Muscle of arm (tissue), 1 donor: ENCODE measurements at regions not wholly inside any gene's neighbourhood (a gene's known extent, or its start where the extent isn't known, plus 50 kb on each side); places are given as distances from the start of the nearest gene placed in this dataset.
A peak's percentile ranks its signal among the peaks of the same experiment; 100 is the strongest.

Source experiments
- DNase-seq: peaks from one replicate; pipeline ENCODE4 v3.0.0-alpha.2; 2013

DNA sequence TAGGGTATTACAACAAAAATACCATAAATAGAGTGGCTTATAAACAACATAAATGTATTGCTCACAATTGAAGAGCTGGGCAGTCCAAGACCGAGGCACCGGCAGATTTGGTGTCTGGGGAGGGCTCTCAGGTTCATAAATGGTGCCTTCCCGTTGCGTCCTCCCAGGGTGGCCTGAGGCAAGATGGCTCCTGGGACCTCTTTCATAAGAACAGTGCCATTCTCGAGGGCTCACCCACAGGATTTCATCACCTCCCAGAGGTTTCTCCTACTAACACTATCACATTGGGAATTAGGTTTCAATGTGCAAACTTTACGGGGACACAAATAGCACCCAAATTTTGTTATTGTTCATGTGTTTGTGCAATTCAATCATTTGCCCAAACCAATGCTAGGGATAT, 793.5 kb upstream of the HS6ST1 start:
- no peak for DNase-seq

GRCh38 chr2:129113776-129114175, 795.1 kb upstream of the HS6ST1 start:
- DNase-seq = no peak

- peak; percentile 8 for DNase-seq
These were observed 798.8 kb upstream of the HS6ST1 start for GRCh38 chr2:129117434-129117833.

- DNase-seq = no peak
These were observed 799.6 kb upstream of the HS6ST1 start for GRCh38 chr2:129118296-129118695.

DNA sequence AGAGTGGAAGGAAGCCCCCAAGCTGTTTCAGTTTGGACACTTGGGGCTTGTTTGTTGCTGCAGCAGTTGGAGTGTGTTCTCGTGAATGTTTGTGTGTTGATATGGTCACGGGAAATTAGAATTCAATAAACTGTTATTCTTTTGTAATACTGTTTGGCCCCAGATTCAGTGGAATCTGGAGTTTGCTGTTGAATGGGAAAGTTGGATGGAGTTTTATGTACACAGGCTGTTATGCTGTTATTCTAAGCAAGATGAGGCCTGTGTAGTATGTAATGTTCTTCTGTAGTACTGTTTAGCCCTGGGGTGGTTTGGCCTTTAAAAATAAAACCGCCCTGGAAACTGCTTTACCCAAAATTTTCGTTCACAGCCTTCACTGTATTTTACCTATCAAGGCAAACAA, 810.4 kb upstream of the HS6ST1 start:
- no peak for DNase-seq

DNA sequence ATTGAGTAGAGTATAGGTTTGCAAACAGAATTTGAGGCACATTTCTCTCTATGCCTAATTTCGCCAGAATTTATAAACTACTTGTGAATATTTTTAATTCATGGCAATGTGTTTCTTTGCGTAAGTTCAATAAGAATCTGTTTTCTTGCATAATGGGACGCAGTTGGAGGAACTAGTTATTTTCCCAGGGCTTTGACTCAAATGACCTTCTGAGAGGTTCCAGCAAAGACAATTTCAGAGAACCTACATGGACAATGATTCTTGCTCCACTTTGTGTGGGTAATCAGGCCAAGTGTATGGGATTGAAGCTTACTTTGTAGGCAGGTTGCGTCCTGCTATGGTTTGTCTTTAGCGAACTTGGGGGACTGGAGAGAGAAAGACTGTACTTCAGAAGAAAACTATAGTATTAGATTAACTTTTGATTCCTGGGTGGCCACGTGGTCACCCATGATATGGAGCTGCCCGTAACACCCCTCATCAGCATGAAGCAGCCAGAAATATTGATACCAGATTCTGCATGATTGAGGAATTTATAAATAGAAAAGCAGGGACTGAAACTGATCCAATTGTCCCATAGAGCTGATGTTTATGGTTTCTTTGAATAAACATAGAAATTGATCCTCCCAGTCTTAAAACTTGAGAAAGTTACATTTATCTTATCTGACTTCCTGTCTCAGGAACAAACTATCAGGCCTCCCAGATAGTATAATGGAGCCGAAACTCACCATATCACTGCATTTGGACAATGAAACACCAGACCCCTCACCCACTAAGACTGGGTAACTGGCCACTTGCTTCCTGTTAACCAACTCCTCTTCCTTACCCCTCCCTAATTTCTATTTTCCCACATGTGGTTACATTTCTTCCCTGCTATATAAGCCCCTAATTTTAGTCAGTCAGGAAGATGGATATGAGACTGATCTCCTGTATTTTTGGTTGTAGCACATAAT, 815.3 kb upstream of the HS6ST1 start:
- no peak for DNase-seq

- no peak for DNase-seq
These were observed 816.3 kb upstream of the HS6ST1 start for GRCh38 chr2:129135017-129135416.

GRCh38 chr2:129139380-129139779, 820.7 kb upstream of the HS6ST1 start:
- no peak for DNase-seq

DNA sequence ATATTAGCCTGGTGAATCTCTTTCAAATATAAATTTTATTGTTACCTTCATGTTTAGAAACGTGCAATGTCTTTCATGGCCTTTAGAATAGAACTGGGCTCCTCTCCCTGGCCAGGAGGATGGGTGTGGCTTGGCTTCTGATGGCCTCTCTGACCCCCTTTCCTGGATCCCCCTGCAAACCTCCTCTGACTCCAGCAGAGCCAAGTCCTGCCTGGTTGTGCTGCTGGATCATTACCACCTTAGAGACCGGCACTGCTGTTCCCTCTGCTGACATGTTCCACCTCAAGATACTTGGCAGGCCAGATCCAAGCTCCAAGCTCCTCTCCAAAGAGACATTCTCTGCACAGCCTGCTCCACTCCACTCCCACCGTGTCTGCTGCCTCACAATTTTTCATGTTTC, 823.8 kb upstream of the HS6ST1 start:
- DNase-seq = no peak

DNA sequence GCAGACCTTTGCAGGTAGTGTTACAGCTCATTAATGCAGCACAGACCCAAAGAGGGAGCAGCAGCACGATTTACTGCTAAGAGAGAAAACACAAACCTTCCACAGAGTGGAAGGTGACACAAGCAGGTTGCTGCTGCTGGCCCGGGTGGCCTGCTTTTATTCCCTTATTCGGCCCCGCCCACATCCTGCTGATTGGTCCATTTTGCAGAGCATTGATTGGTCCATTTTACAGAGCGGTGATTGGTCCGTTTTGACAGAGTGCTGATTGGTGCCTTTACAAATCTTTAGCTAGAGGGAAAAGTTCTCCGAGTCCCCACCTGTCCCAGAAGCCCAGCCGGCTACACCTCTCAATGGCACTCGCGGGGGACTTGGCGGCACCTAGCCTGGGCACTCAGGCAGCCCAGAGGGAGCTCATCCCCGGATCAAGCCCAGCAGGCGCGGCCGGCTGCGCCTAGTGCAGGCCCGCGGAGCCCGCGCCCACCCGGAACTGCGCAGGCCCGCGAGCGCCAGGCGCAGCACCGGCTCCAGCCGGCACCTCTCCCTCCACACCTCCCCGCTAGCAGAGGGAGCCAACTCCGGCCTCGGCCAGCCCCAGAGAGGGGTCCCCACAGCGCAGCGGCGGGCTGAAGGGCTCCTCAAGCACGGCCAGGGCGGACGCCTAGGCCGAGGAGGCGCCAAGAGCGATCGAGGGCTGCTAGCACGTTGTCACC, 825.6 kb upstream of the HS6ST1 start:
- no peak for DNase-seq

- DNase-seq = no peak
These were observed 827.0 kb upstream of the RAB6C start for GRCh38 chr2:129152514-129152913.

GRCh38 chr2:129160879-129161278, 818.6 kb upstream of the RAB6C start:
- DNase-seq = no peak

GRCh38 chr2:129164220-129164949, 815.1 kb upstream of the RAB6C start:
- DNase-seq = no peak

- peak; percentile 22 for DNase-seq
These were observed 814.5 kb upstream of the RAB6C start for GRCh38 chr2:129165006-129165405.

GRCh38 chr2:129167456-129167855, 812.0 kb upstream of the RAB6C start:
- no peak for DNase-seq

DNA sequence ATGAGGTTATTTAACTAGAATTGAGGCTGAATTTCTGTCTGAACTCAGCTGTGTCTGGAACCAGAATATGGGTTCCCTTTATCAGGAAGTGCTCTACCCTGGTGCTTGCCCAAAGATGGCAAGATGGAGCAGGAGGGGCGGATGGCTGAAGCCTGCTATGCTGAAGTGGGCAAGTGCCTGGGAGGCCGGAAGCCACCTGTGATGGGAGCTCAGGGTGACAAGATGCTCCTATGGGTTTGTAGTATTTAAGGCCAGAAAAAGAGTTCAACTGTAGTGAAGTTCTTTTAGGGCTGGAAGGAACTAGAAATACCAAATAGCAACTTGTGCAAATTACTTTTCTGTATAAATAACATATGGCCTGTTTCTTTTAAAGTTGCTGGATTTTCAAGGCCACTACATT, 808.9 kb upstream of the RAB6C start:
- no peak for DNase-seq

- no peak for DNase-seq
These were observed 805.3 kb upstream of the RAB6C start for GRCh38 chr2:129174143-129174542.

- no peak for DNase-seq
These were observed 804.4 kb upstream of the RAB6C start for GRCh38 chr2:129175051-129175450.

DNA sequence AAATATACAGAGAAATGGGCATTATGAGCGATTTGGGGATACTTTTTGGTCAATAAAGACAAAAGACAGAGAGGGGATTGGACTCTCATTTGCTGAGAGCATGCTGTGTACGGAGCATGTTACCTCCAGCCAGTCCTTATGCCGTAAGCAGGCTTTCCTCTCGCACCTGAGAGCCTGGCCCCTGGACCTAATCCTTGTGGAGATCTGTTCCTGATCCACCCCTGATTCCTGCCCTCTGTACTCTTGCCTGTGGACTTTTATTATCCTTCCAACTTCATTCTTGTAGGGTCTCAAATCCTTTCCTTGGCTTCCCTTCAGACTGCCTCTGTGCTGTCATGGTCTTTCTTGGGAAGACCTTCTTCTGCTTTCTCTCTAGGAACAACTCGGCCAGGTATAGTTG, 803.1 kb upstream of the RAB6C start:
- no peak for DNase-seq

- no peak for DNase-seq
These were observed 801.1 kb upstream of the RAB6C start for GRCh38 chr2:129178356-129178755.

DNA sequence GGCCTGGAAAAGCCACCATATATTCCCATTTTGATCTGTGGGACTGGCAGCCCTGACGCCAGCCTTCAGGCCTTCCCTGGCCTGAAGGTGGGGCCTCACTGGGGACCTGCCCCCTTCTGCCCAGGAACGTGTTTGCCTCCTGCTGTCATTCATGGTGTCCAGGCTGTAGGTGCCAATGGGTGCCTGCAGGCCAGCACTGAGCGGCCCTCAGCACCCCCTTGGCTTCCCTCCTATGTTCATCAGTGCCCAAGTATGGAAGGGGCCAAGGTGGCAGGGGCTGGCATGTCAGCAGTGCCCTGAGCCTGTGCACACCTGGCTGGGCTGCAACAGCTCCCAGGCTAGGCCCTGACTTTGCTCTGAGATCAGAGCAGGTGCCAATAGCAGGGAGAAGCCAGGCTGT, 800.3 kb upstream of the RAB6C start:
- DNase-seq = no peak

GRCh38 chr2:129180124-129180716, 799.2 kb upstream of the RAB6C start:
- DNase-seq = no peak
